ENCODE measurements at regions not wholly inside any gene's neighbourhood (a gene's known extent, or its start where the extent isn't known, plus 50 kb on each side); places are given as distances from the start of the nearest gene placed in this dataset.

GRCh38 chr9:14542071-14542470 is 151.2 kb downstream of the ZDHHC21 start:
- Histone ChIP-seq H2BK5ac (ENCODE audit: low read depth, low read length) (no peak overlapping the region), H2BK120ac (replicated peaks; ENCODE audit: low read depth, low read length) (no peak overlapping the region), H3K56ac (replicated peaks; ENCODE audit: insufficient read length, low read depth, low read length) (no peak overlapping the region), H3K4me1 (replicated peaks in 1 of 4; ENCODE audit: control insufficient read depth in 3 of 4, insufficient read depth in 4 of 4, low read length in 3 of 4) (peaks cover 10 to 22% (median 14%) of the 10 kb centered on the region in 4 experiments), H3K36me3 (ENCODE audit: control insufficient read depth in 2 of 4, insufficient read depth in 4 of 4, low read length in 3 of 4) (no peaks in the 10 kb centered on the region), H4K20me1 (replicated peaks in 1 of 2; ENCODE audit: control insufficient read depth in 1 of 2, insufficient read depth in 2 of 2, low read length in 2 of 2) (no peaks in the 10 kb centered on the region), H3K4ac (replicated peaks; ENCODE audit: insufficient read length, low read depth, low read length) (no peak overlapping the region), H3K23ac (ENCODE audit: insufficient read length) (no peak overlapping the region), H2BK15ac (ENCODE audit: low read length) (no peak overlapping the region), H2BK12ac (ENCODE audit: low read depth, low read length) (0 out of 2 replicates have a peak overlapping the region, but pooled peaks have one; percentile 45), H3K23me2 (ENCODE audit: low read depth, low read length) (no peaks in the 10 kb centered on the region), H3K4me3 (ENCODE audit: extremely low read depth in 1 of 4, insufficient read depth in 2 of 4, low read depth in 3 of 4, low read length in 4 of 4) (no peak overlapping the region), H3K27ac (ENCODE audit: low read depth, low read length) (no peak overlapping the region), H4K8ac (ENCODE audit: extremely low read depth, insufficient read depth, low read length) (no peak overlapping the region), H2AK5ac (ENCODE audit: low read depth, low read length) (no peak overlapping the region), H3K9me3 (ENCODE audit: insufficient read depth in 2 of 2, low read depth in 1 of 2, low read length in 1 of 2) (0 out of 4 replicates have a peak, but pooled peaks cover 0 to 3% of the 10 kb centered on the region in 2 experiments), H3K14ac (ENCODE audit: insufficient read length) (no peak overlapping the region), H3K79me1 (ENCODE audit: low read depth, low read length) (no peaks in the 10 kb centered on the region), H2BK20ac (ENCODE audit: low read length) (0 out of 2 replicates have a peak overlapping the region, but pooled peaks have one; percentile 24), H3K79me2 (ENCODE audit: control insufficient read depth in 1 of 2, insufficient read depth in 2 of 2, low read length in 2 of 2) (no peaks in the 10 kb centered on the region), H4K5ac (ENCODE audit: insufficient read length, low read depth, low read length) (no peak overlapping the region), H3K4me2 (ENCODE audit: insufficient read depth in 1 of 2, low read depth in 2 of 2, low read length in 2 of 2) (peak overlapping the region in 1 of 2 experiments; percentile 17; a peak in 2 of 4 replicates), H2AFZ (ENCODE audit: low read length) (no peak overlapping the region), H3K27me3 (replicated peaks in 1 of 4; ENCODE audit: control insufficient read depth in 3 of 4, extremely low read depth in 1 of 4, insufficient read depth in 3 of 4, low read length in 3 of 4) (no peaks in the 10 kb centered on the region), H3K18ac (ENCODE audit: extremely low read depth, low read length) (peak overlapping the region; percentile 52; the same call in 1 of the 2 replicates), H4K91ac (replicated peaks; ENCODE audit: insufficient read length, low read length) (peak overlapping the region; percentile 3), H3K9ac (replicated peaks in 1 of 4; ENCODE audit: extremely low read depth in 1 of 4, low read depth in 3 of 4, low read length in 3 of 4) (no peak overlapping the region)
- DNase-seq (ENCODE audit: low read depth in 1 of 2, low spot score in 2 of 2) (no peak), FAIRE-seq (peak; percentile 86)
- 43% methylated on average over 4 of the region's 4 CpGs; no CpG with 5 or more reads in 1 of the 2 experiments for WGBS, 2 experiments (ENCODE audit: extremely low coverage in 1 of 2, insufficient coverage in 1 of 2, insufficient read length in 1 of 2, insufficient replicate concordance in 2 of 2, low coverage in 1 of 2, low lambda C conversion rate in 2 of 2, missing lambda C conversion rate in 1 of 2)
- ChIA-PET POLR2A (ENCODE audit: partially characterized antibody) (no interaction called here), CTCF (ENCODE audit: partially characterized antibody) (interaction anchor here (1.6 kb wide), 1 partner anchor 114 kb away, joined by 3 read pairs; no protein-coding TSS in a partner anchor)
- peak; percentile 77 to 85; a peak in 1 of 4 replicates for TF ChIP-seq HDAC2 (IDR thresholded peaks at IDR 0.05; ENCODE audit: borderline replicate concordance in 1 of 2, low read depth in 2 of 2, low read length in 2 of 2)
- TF ChIP-seq EP300 (IDR thresholded peaks at IDR 0.05; ENCODE audit: borderline replicate concordance in 1 of 2, low read depth in 2 of 2, low read length in 2 of 2): peak in 1 of 2 experiments; percentile 84; a peak in 1 of 3 replicates
- TF ChIP-seq TBP (IDR thresholded peaks at IDR 0.05; ENCODE audit: low read depth, low read length): peak; percentile 23; the same call in 1 of the 2 replicates
- TF ChIP-seq EZH2 (IDR thresholded peaks at IDR 0.05; ENCODE audit: low read depth, low read length, severe bottlenecking): no peak
- peak; percentile 95 for TF ChIP-seq TCF12 (IDR thresholded peaks at IDR 0.05; ENCODE audit: low read depth, low read length)
- TF ChIP-seq SAP30 (IDR thresholded peaks at IDR 0.05; ENCODE audit: insufficient read depth, insufficient replicate concordance, low read length): no peak
- TF ChIP-seq SP2 (IDR thresholded peaks at IDR 0.05; ENCODE audit: low read length): no peak
- TF ChIP-seq KDM1A (IDR thresholded peaks at IDR 0.05; ENCODE audit: borderline replicate concordance, low read length): no peak
- TF ChIP-seq POU5F1 (IDR thresholded peaks at IDR 0.05; ENCODE audit: low read depth, low read length): peak; percentile 30; the same call in 1 of the 2 replicates
- TF ChIP-seq MAFK (IDR thresholded peaks at IDR 0.05; ENCODE audit: low read depth, low read length): no peak
